Effector memory CD8-positive, alpha-beta T cell (primary cell): ENCODE measurements at regions not wholly inside any gene's neighbourhood (a gene's known extent, or its start where the extent isn't known, plus 50 kb on each side); places are given as distances from the start of the nearest gene placed in this dataset.

Source experiments
- ATAC-seq: fragments of 150-1000 bp; cut with Tn5 transposase; replicated peaks from 2 replicates; pipeline ENCODE4 v1.10.0; 2021; ENCODE audit warnings: mild to moderate bottlenecking, moderate library complexity
- DNase-seq, 3 experiments: peaks; one replicate each; pipeline ENCODE4 v3.0.0; 2021
- H3K27ac Mint-ChIP-seq, 2 donors: one replicate each; pipeline ENCODE4 v1.8.0; 2022; ENCODE audit warnings: mild to moderate bottlenecking in 2 of 2, mixed read lengths in 2 of 2, moderate library complexity in 2 of 2
- H3K27me3 Mint-ChIP-seq, 2 donors: one replicate each; pipeline ENCODE4 v1.8.0; 2022; ENCODE audit warnings: mixed read lengths in 2 of 2
- H3K36me3 Mint-ChIP-seq: one replicate; pipeline ENCODE4 v1.8.0; 2022; ENCODE audit warnings: mild to moderate bottlenecking, moderate library complexity, mixed read lengths; ENCODE audit not compliant: insufficient read depth
- H3K4me1 Mint-ChIP-seq, 2 donors: one replicate each; pipeline ENCODE4 v1.8.0; 2022; ENCODE audit warnings: low read depth in 2 of 2, mixed read lengths in 2 of 2
- H3K4me3 Mint-ChIP-seq, 2 donors: one replicate each; pipeline ENCODE4 v1.8.0; 2022; ENCODE audit warnings: mild to moderate bottlenecking in 2 of 2, mixed read lengths in 2 of 2, moderate library complexity in 2 of 2
- H3K9me3 Mint-ChIP-seq, 2 donors: one replicate each; pipeline ENCODE4 v1.8.0; 2022; ENCODE audit warnings: mixed read lengths in 2 of 2

- Mint-ChIP-seq H3K27me3 (no peaks in the 10 kb centered on the region), H3K4me1 (no peaks in the 10 kb centered on the region), H3K4me3 (no peak overlapping the region), H3K36me3 (no peaks in the 10 kb centered on the region), H3K9me3 (peaks cover 10 to 20% of the 10 kb centered on the region in 2 donors), H3K27ac (no peak overlapping the region)
- ATAC-seq, result no peak
- DNase-seq, result no peak
These were observed 627.5 kb downstream of the MED13L start for GRCh38 chr12:115650026-115650425.

GRCh38 chr12:115648463-115648862 lies 629.0 kb downstream of the MED13L start:
- Mint-ChIP-seq H3K9me3 (peaks cover 10 to 21% of the 10 kb centered on the region in 2 donors), H3K4me1 (no peaks in the 10 kb centered on the region), H3K27ac (no peak overlapping the region), H3K36me3 (no peaks in the 10 kb centered on the region), H3K27me3 (no peaks in the 10 kb centered on the region), H3K4me3 (no peak overlapping the region)
- no peak for ATAC-seq
- DNase-seq, result no peak

- H3K4me1 Mint-ChIP-seq, result no peaks in the 10 kb centered on the region
- H3K4me3 Mint-ChIP-seq, result no peak overlapping the region
- no peak overlapping the region for H3K27ac Mint-ChIP-seq
- H3K9me3 Mint-ChIP-seq, result peaks cover 11 to 25% of the 10 kb centered on the region in 2 donors
- no peak for ATAC-seq
- no peaks in the 10 kb centered on the region for H3K27me3 Mint-ChIP-seq
- no peaks in the 10 kb centered on the region for H3K36me3 Mint-ChIP-seq
- no peak for DNase-seq
These were observed 631.3 kb downstream of the MED13L start for GRCh38 chr12:115646210-115646609.

- peaks cover 5 to 17% of the 10 kb centered on the region in 2 donors for H3K9me3 Mint-ChIP-seq
- no peak for DNase-seq
- no peaks in the 10 kb centered on the region for H3K36me3 Mint-ChIP-seq
- H3K4me3 Mint-ChIP-seq, result no peak overlapping the region
- H3K27ac Mint-ChIP-seq, result no peak overlapping the region
- H3K4me1 Mint-ChIP-seq, result no peaks in the 10 kb centered on the region
- ATAC-seq, result no peak
- H3K27me3 Mint-ChIP-seq, result no peaks in the 10 kb centered on the region
These were observed 636.6 kb downstream of the MED13L start for GRCh38 chr12:115640929-115641328.

- H3K27me3 Mint-ChIP-seq, result no peaks in the 10 kb centered on the region
- H3K27ac Mint-ChIP-seq, result no peak overlapping the region
These were observed 637.9 kb downstream of the MED13L start for GRCh38 chr12:115639648-115640012.

GRCh38 chr12:115638733-115639647 lies 638.5 kb downstream of the MED13L start:
- Mint-ChIP-seq H3K4me1 (no peaks in the 10 kb centered on the region), H3K4me3 (no peak overlapping the region), H3K36me3 (no peaks in the 10 kb centered on the region), H3K27me3 (no peaks in the 10 kb centered on the region), H3K9me3 (peaks cover 7 to 17% of the 10 kb centered on the region in 2 donors), H3K27ac (no peak overlapping the region)
- no peak for ATAC-seq
- DNase-seq, result no peak

More at GRCh38 chr12:115639648-115640012, 637.9 kb downstream of the MED13L start:
- Mint-ChIP-seq H3K36me3 (no peaks in the 10 kb centered on the region), H3K4me3 (no peak overlapping the region), H3K4me1 (no peaks in the 10 kb centered on the region), H3K9me3 (peaks cover 7 to 17% of the 10 kb centered on the region in 2 donors)
- no peak for DNase-seq
- ATAC-seq, result no peak

GRCh38 chr12:115636546-115636945 lies 640.9 kb downstream of the MED13L start:
- ATAC-seq (no peak), DNase-seq (no peak)
- H3K27ac Mint-ChIP-seq, result no peak overlapping the region
- H3K27me3 Mint-ChIP-seq, result no peaks in the 10 kb centered on the region
- H3K4me3 Mint-ChIP-seq, result no peak overlapping the region
- H3K4me1 Mint-ChIP-seq, result no peaks in the 10 kb centered on the region
- no peaks in the 10 kb centered on the region for H3K36me3 Mint-ChIP-seq
- peaks cover 2 to 8% of the 10 kb centered on the region in 2 donors for H3K9me3 Mint-ChIP-seq

GRCh38 chr12:115632308-115632707 lies 645.2 kb downstream of the MED13L start:
- H3K36me3 Mint-ChIP-seq, result no peaks in the 10 kb centered on the region
- no peaks in the 10 kb centered on the region for H3K27me3 Mint-ChIP-seq
- H3K27ac Mint-ChIP-seq, result no peak overlapping the region
- no peak for ATAC-seq
- H3K4me3 Mint-ChIP-seq, result no peak overlapping the region
- DNase-seq, result no peak
- H3K4me1 Mint-ChIP-seq, result no peaks in the 10 kb centered on the region
- H3K9me3 Mint-ChIP-seq, result peaks cover 5 to 8% of the 10 kb centered on the region in 2 donors

GRCh38 chr12:115630136-115630535 lies 647.4 kb downstream of the MED13L start:
- Mint-ChIP-seq H3K9me3 (peaks cover 4 to 8% of the 10 kb centered on the region in 2 donors), H3K4me1 (no peaks in the 10 kb centered on the region), H3K4me3 (no peak overlapping the region), H3K36me3 (no peaks in the 10 kb centered on the region), H3K27me3 (no peaks in the 10 kb centered on the region), H3K27ac (no peak overlapping the region)
- ATAC-seq, result no peak
- DNase-seq, result no peak

- no peaks in the 10 kb centered on the region for H3K36me3 Mint-ChIP-seq
- H3K9me3 Mint-ChIP-seq, result peaks cover 5 to 18% of the 10 kb centered on the region in 2 donors
- H3K4me3 Mint-ChIP-seq, result no peak overlapping the region
- no peaks in the 10 kb centered on the region for H3K27me3 Mint-ChIP-seq
- ATAC-seq (no peak), DNase-seq (no peak)
- no peaks in the 10 kb centered on the region for H3K4me1 Mint-ChIP-seq
- no peak overlapping the region for H3K27ac Mint-ChIP-seq
These were observed 651.3 kb downstream of the MED13L start for GRCh38 chr12:115626210-115626609.

- no peaks in the 10 kb centered on the region for H3K27me3 Mint-ChIP-seq
- DNase-seq (no peak), ATAC-seq (no peak)
- no peaks in the 10 kb centered on the region for H3K36me3 Mint-ChIP-seq
- H3K27ac Mint-ChIP-seq, result no peak overlapping the region
- no peaks in the 10 kb centered on the region for H3K4me1 Mint-ChIP-seq
- peaks cover 4 to 20% of the 10 kb centered on the region in 2 donors for H3K9me3 Mint-ChIP-seq
- H3K4me3 Mint-ChIP-seq, result no peak overlapping the region
These were observed 653.6 kb downstream of the MED13L start for GRCh38 chr12:115623764-115624334.

GRCh38 chr12:115623275-115623674 lies 654.2 kb downstream of the MED13L start:
- no peak overlapping the region for H3K4me3 Mint-ChIP-seq
- no peaks in the 10 kb centered on the region for H3K36me3 Mint-ChIP-seq
- ATAC-seq, result no peak
- no peak for DNase-seq
- peaks cover 4 to 19% of the 10 kb centered on the region in 2 donors for H3K9me3 Mint-ChIP-seq
- H3K4me1 Mint-ChIP-seq, result no peaks in the 10 kb centered on the region
- H3K27ac Mint-ChIP-seq, result no peak overlapping the region
- H3K27me3 Mint-ChIP-seq, result no peaks in the 10 kb centered on the region

- Mint-ChIP-seq H3K4me3 (no peak overlapping the region), H3K27ac (no peak overlapping the region), H3K36me3 (peaks cover 3% of the 10 kb centered on the region), H3K4me1 (no peaks in the 10 kb centered on the region), H3K27me3 (no peaks in the 10 kb centered on the region), H3K9me3 (peaks cover 8 to 34% of the 10 kb centered on the region in 2 donors)
- DNase-seq (no peak), ATAC-seq (no peak)
These were observed 656.7 kb downstream of the MED13L start for GRCh38 chr12:115620816-115621215.

GRCh38 chr12:115619889-115620288 lies 657.6 kb downstream of the MED13L start:
- no peaks in the 10 kb centered on the region for H3K27me3 Mint-ChIP-seq
- H3K36me3 Mint-ChIP-seq, result peaks cover 3% of the 10 kb centered on the region
- peaks cover 8 to 34% of the 10 kb centered on the region in 2 donors for H3K9me3 Mint-ChIP-seq
- no peak for DNase-seq
- no peak for ATAC-seq
- H3K4me3 Mint-ChIP-seq, result no peak overlapping the region
- no peaks in the 10 kb centered on the region for H3K4me1 Mint-ChIP-seq
- H3K27ac Mint-ChIP-seq, result no peak overlapping the region
